ENCODE measurements at regions not wholly inside any gene's neighbourhood (a gene's known extent, or its start where the extent isn't known, plus 50 kb on each side); places are given as distances from the start of the nearest gene placed in this dataset.

DNA sequence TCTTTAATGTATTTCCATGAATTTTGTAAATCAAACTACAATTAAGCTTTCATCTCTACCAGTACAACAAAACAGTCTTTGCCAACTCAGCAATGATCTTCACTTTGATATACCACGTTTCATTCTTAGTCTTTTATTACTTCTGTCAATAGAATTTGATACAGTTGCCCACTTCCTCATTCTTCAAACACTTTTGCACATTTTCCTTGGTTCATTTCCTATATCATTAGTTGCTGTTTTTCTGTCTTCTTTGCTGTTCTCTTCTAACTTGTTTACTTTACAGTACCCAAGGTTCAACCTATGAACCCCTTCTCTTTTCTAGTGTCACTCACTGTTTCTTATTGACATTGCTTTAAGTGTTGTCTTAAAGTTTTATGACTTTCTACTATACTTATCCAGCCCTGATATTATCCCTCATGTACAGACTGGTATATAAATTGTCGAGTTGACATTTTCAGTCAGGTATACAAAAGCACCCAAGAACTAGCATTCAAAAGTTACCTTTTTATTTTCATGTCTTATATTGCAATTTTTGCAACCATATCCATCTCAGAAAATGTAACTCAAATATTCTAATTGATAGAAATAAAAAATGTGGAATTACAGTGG lies 903.1 kb downstream of the NSUN3 start:
- CTCF ChIA-PET, result no interaction called here
- POLR2A ChIA-PET, result no interaction called here

DNA sequence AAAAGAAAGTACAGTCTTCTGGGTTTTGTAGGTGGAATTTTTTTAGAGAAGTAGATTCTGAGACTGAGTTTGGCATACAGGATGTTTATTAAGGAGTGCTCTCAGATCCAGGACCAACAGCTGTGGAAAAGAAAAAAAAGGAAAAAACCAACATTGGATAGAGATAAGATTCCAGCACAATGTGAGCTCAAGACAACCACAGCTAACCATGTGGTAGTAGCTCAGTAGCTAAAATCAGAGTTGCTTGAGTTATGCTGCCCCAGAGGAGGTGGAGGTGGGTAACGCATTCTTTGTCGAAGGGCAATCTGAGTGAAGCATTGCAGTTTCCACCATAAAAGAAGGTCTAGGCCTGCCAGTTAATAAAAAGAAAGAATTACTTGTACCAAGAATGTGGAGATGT lies 904.3 kb downstream of the NSUN3 start:
- CTCF ChIA-PET, result interaction anchor here (0.6 kb wide), 2 partner anchors 18 to 53 kb away, joined by 3 to 6 read pairs; no protein-coding TSS in a partner anchor
- Histone ChIP-seq H3K4me1 (ENCODE audit: control insufficient read depth, insufficient read depth, low read length) (no peaks in the 10 kb centered on the region), H3K27ac (ENCODE audit: extremely low read depth, low read depth, low read length) (no peak overlapping the region), H3K4me3 (ENCODE audit: low read depth, low read length) (no peak overlapping the region), H3K36me3 (ENCODE audit: control insufficient read depth in 2 of 2, insufficient read depth in 1 of 2, low read length in 2 of 2) (no peaks in the 10 kb centered on the region), H3K9me3 (ENCODE audit: control insufficient read depth, insufficient read depth, low read depth, low read length) (no peaks in the 10 kb centered on the region)
- POLR2A ChIA-PET, result no interaction called here
- no peak for TF ChIP-seq ZSCAN5A (tag by site-specific recombination; IDR thresholded peaks at IDR 0.05)
- no peak for TF ChIP-seq ZNF174 (tag by site-specific recombination; IDR thresholded peaks at IDR 0.05)
- TF ChIP-seq, protein P1, sequence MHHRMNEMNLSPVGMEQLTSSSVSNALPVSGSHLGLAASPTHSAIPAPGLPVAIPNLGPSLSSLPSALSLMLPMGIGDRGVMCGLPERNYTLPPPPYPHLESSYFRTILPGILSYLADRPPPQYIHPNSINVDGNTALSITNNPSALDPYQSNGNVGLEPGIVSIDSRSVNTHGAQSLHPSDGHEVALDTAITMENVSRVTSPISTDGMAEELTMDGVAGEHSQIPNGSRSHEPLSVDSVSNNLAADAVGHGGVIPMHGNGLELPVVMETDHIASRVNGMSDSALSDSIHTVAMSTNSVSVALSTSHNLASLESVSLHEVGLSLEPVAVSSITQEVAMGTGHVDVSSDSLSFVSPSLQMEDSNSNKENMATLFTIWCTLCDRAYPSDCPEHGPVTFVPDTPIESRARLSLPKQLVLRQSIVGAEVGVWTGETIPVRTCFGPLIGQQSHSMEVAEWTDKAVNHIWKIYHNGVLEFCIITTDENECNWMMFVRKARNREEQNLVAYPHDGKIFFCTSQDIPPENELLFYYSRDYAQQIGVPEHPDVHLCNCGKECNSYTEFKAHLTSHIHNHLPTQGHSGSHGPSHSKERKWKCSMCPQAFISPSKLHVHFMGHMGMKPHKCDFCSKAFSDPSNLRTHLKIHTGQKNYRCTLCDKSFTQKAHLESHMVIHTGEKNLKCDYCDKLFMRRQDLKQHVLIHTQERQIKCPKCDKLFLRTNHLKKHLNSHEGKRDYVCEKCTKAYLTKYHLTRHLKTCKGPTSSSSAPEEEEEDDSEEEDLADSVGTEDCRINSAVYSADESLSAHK (tag by site-specific recombination; IDR thresholded peaks at IDR 0.05), result no peak
- no peak for TF ChIP-seq ZNF133 (tag by site-specific recombination; IDR thresholded peaks at IDR 0.05)
- no peak for TF ChIP-seq ZNF664 (tag by site-specific recombination; IDR thresholded peaks at IDR 0.05)
- TF ChIP-seq ZNF37A (tag by site-specific recombination; IDR thresholded peaks at IDR 0.05), result no peak
- TF ChIP-seq ZFHX2 (tag by site-specific recombination; conservative IDR thresholded peaks at IDR 0.05), result no peak
- no peak for TF ChIP-seq ZNF837 (tag by site-specific recombination; IDR thresholded peaks at IDR 0.05)
- no peak for TF ChIP-seq TCF7L2 (IDR thresholded peaks at IDR 0.05; ENCODE audit: borderline replicate concordance, low read depth, low read length)
- no peak for TF ChIP-seq ZNF692 (tag by site-specific recombination; IDR thresholded peaks at IDR 0.05)
- TF ChIP-seq ZNF704 (tag by site-specific recombination; IDR thresholded peaks at IDR 0.05), result no peak
- TF ChIP-seq ZNF501 (tag by site-specific recombination; IDR thresholded peaks at IDR 0.05), result no peak
- no peak for TF ChIP-seq ZNF530 (tag by site-specific recombination; IDR thresholded peaks at IDR 0.05; ENCODE audit: low read depth)

More for the DNA sequence above, 903.1 kb downstream of the NSUN3 start:
- no peak overlapping the region for H3K4me3 ChIP-seq (ENCODE audit: low read depth, low read length)
- H3K27ac ChIP-seq (ENCODE audit: extremely low read depth, low read depth, low read length), result no peak overlapping the region
- TF ChIP-seq ZNF544 (tag by site-specific recombination; IDR thresholded peaks at IDR 0.05), result no peak
- no peak for TF ChIP-seq KLF1 (tag by site-specific recombination; IDR thresholded peaks at IDR 0.05)
- no peak for TF ChIP-seq ZSCAN5A (tag by site-specific recombination; IDR thresholded peaks at IDR 0.05)
- TF ChIP-seq, protein P2, sequence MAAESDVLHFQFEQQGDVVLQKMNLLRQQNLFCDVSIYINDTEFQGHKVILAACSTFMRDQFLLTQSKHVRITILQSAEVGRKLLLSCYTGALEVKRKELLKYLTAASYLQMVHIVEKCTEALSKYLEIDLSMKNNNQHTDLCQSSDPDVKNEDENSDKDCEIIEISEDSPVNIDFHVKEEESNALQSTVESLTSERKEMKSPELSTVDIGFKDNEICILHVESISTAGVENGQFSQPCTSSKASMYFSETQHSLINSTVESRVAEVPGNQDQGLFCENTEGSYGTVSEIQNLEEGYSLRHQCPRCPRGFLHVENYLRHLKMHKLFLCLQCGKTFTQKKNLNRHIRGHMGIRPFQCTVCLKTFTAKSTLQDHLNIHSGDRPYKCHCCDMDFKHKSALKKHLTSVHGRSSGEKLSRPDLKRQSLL (tag by site-specific recombination; IDR thresholded peaks at IDR 0.05), result no peak
- TF ChIP-seq ZNF184 (tag by site-specific recombination; IDR thresholded peaks at IDR 0.05), result no peak
- TF ChIP-seq HOXD13 (CRISPR knock-in tag; IDR thresholded peaks at IDR 0.05; ENCODE audit: borderline replicate concordance), result no peak
- no peak for TF ChIP-seq HOXA7 (CRISPR knock-in tag; IDR thresholded peaks at IDR 0.05; ENCODE audit: borderline replicate concordance)
- no peak for TF ChIP-seq ZNF138 (tag by site-specific recombination; IDR thresholded peaks at IDR 0.05; ENCODE audit: borderline replicate concordance)
- no peak for TF ChIP-seq SP3 (tag by site-specific recombination; IDR thresholded peaks at IDR 0.05)
- TF ChIP-seq BCL11B (tag by site-specific recombination; IDR thresholded peaks at IDR 0.05; ENCODE audit: low read depth), result no peak
- no peak for TF ChIP-seq ZNF174 (tag by site-specific recombination; IDR thresholded peaks at IDR 0.05)
- TF ChIP-seq ZFP41 (tag by site-specific recombination; IDR thresholded peaks at IDR 0.05; ENCODE audit: borderline replicate concordance), result no peak
- TF ChIP-seq PATZ1 (tag by site-specific recombination; IDR thresholded peaks at IDR 0.05), result no peak
- no peaks in the 10 kb centered on the region for H3K9me3 ChIP-seq (ENCODE audit: control insufficient read depth, insufficient read depth, low read depth, low read length)
- no peaks in the 10 kb centered on the region for H3K36me3 ChIP-seq (ENCODE audit: control insufficient read depth in 2 of 2, insufficient read depth in 1 of 2, low read length in 2 of 2)
- no peaks in the 10 kb centered on the region for H3K4me1 ChIP-seq (ENCODE audit: control insufficient read depth, insufficient read depth, low read length)

Data from HEK293 (cell line).